ENCODE measurements at regions not wholly inside any gene's neighbourhood (a gene's known extent, or its start where the extent isn't known, plus 50 kb on each side); places are given as distances from the start of the nearest gene placed in this dataset.

DNA sequence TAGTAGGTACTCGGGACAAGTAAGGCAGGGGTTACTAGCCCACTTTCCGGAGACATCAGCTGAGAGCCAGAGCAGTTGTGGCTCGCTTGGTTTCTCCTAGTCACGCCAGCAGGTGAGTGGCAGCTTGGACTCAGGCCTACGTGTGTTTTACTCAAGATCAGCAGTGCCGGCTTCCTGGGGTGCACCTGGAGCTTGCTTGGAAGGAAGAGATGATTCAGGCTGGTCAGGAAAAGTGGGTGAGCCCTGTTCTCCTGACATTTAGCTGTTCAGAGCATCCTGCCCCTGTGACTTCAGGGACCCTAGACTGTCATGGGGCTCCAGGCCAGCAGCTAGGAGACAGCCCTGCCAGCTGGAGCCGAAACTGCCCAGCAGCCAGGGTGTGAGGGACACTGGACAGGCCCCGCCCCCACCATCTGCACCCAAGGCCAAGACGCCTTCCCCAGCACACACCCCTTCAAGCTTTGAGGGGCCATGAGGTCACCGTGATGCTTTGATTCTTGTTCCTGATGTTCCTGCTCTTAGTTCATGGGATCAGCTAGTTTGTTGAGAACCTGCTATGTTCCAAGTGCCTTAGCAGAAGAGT is 238.0 kb upstream of the CIBAR2 start:
- Mint-ChIP-seq H3K27me3 (ENCODE audit: low read depth) (peaks cover 3% of the 10 kb centered on the region), H3K36me3 (ENCODE audit: low read depth) (no peaks in the 10 kb centered on the region), H3K9me3 (ENCODE audit: low read depth) (peaks cover 3% of the 10 kb centered on the region), H3K4me1 (ENCODE audit: low read depth) (peaks cover 35% of the 10 kb centered on the region), H3K4me3 (ENCODE audit: unreplicated experiment) (no peak overlapping the region), H3K27ac (ENCODE audit: unreplicated experiment) (no peak overlapping the region)
- TF ChIP-seq, protein P1, sequence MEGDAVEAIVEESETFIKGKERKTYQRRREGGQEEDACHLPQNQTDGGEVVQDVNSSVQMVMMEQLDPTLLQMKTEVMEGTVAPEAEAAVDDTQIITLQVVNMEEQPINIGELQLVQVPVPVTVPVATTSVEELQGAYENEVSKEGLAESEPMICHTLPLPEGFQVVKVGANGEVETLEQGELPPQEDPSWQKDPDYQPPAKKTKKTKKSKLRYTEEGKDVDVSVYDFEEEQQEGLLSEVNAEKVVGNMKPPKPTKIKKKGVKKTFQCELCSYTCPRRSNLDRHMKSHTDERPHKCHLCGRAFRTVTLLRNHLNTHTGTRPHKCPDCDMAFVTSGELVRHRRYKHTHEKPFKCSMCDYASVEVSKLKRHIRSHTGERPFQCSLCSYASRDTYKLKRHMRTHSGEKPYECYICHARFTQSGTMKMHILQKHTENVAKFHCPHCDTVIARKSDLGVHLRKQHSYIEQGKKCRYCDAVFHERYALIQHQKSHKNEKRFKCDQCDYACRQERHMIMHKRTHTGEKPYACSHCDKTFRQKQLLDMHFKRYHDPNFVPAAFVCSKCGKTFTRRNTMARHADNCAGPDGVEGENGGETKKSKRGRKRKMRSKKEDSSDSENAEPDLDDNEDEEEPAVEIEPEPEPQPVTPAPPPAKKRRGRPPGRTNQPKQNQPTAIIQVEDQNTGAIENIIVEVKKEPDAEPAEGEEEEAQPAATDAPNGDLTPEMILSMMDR (IDR thresholded peaks at IDR 0.05) = no peak
- DNase-seq (ENCODE audit: low spot score) = no peak

DNA sequence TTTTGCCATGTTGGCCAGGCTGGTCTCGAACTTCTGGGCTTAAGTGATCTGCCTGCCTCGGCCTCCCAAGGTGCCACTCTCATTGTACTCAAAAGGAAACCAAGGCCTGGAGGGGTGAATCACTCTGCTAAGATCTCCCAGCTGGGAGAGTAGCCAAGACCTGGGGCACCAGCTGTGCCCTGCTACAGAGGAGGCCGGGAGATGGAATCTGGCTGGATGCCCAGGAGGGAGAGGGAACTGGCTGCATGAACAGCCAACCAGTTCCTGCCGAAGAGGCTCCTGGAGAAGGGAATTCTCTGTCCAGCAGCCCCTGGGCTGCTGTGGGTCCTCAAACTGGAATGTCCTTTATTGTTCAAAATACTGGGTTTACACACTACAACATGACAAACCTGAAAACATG is 238.7 kb upstream of the CIBAR2 start:
- no peak for DNase-seq (ENCODE audit: low spot score)
- H3K27ac Mint-ChIP-seq (ENCODE audit: unreplicated experiment) = peak overlapping the region; percentile 23
- no peaks in the 10 kb centered on the region for H3K36me3 Mint-ChIP-seq (ENCODE audit: low read depth)
- peaks cover 35% of the 10 kb centered on the region for H3K4me1 Mint-ChIP-seq (ENCODE audit: low read depth)
- TF ChIP-seq, protein P1 (IDR thresholded peaks at IDR 0.05) = no peak
- H3K27me3 Mint-ChIP-seq (ENCODE audit: low read depth) = no peaks in the 10 kb centered on the region
- H3K4me3 Mint-ChIP-seq (ENCODE audit: unreplicated experiment) = no peak overlapping the region
- H3K9me3 Mint-ChIP-seq (ENCODE audit: low read depth) = no peaks in the 10 kb centered on the region

DNA sequence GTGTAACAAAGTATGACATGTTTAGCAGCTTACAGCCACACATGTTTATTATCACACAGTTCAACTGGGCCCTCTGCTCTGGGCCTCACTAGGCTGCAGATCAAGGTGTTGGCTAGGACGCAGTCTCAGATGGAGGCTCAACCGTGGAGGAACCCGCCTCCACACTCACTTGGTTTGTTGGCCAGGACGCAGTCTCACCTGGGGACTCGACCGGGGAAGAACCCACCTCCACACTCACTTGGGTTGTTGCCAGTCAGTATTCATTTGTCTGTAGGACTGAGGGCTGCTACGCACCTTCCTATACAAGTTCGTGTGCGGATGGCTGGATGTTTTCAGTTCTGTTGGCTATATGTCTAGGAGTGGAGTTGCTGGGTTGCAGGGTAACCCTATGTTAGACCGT is 240.7 kb upstream of the CIBAR2 start:
- H3K4me1 Mint-ChIP-seq (ENCODE audit: low read depth) = peaks cover 35% of the 10 kb centered on the region
- no peaks in the 10 kb centered on the region for H3K9me3 Mint-ChIP-seq (ENCODE audit: low read depth)
- H3K27ac Mint-ChIP-seq (ENCODE audit: unreplicated experiment) = no peak overlapping the region
- no peak overlapping the region for H3K4me3 Mint-ChIP-seq (ENCODE audit: unreplicated experiment)
- H3K27me3 Mint-ChIP-seq (ENCODE audit: low read depth) = no peaks in the 10 kb centered on the region
- TF ChIP-seq, protein P1 (IDR thresholded peaks at IDR 0.05) = no peak
- no peaks in the 10 kb centered on the region for H3K36me3 Mint-ChIP-seq (ENCODE audit: low read depth)
- DNase-seq (ENCODE audit: low spot score) = no peak

DNA sequence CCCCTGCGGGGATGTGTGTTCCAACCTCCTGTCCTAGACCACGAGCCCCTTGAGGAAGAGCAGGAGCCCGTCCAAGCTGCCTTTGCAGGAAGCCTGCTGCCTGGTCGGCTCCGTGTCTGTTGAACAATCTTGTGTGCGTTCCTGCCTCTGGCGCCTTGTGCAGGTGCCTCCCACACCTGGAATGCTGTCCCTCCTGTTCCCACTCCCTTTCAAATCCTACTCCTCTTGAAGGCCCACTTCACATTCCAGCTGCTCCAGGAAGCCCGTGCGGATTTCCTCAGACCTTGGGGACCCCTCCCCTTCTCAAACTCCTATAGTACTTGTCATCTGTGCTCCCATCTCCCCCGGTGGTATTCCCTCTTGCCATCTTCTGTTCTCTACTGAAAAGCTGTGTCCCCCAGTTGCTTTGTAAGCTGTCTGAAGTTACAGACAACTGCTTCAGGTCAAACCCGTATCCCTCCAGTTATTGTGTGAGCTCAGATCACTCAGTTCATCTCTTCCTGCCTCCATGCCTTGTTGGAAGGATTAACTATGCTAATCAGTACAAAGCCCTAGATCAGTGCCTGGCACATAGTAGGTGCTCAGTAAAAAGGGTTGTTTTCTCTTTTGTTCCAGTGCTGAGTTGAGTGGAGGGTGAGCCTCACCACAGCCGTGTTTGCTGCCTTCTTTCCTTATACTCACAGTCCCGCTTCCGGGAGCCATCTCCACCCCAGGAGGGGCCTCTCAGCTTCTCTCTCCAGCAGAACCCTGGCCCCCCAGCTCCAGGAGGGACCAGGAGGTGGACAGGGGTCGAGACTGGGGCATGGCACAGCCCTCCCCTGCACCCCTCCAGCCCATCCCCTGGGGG is 241.8 kb upstream of the CIBAR2 start:
- no peak overlapping the region for H3K4me3 Mint-ChIP-seq (ENCODE audit: unreplicated experiment)
- H3K4me1 Mint-ChIP-seq (ENCODE audit: low read depth) = peaks cover 35% of the 10 kb centered on the region
- TF ChIP-seq, protein P1 (IDR thresholded peaks at IDR 0.05) = no peak
- no peak for DNase-seq (ENCODE audit: low spot score)
- no peaks in the 10 kb centered on the region for H3K9me3 Mint-ChIP-seq (ENCODE audit: low read depth)
- no peaks in the 10 kb centered on the region for H3K27me3 Mint-ChIP-seq (ENCODE audit: low read depth)
- no peak overlapping the region for H3K27ac Mint-ChIP-seq (ENCODE audit: unreplicated experiment)
- no peaks in the 10 kb centered on the region for H3K36me3 Mint-ChIP-seq (ENCODE audit: low read depth)

DNA sequence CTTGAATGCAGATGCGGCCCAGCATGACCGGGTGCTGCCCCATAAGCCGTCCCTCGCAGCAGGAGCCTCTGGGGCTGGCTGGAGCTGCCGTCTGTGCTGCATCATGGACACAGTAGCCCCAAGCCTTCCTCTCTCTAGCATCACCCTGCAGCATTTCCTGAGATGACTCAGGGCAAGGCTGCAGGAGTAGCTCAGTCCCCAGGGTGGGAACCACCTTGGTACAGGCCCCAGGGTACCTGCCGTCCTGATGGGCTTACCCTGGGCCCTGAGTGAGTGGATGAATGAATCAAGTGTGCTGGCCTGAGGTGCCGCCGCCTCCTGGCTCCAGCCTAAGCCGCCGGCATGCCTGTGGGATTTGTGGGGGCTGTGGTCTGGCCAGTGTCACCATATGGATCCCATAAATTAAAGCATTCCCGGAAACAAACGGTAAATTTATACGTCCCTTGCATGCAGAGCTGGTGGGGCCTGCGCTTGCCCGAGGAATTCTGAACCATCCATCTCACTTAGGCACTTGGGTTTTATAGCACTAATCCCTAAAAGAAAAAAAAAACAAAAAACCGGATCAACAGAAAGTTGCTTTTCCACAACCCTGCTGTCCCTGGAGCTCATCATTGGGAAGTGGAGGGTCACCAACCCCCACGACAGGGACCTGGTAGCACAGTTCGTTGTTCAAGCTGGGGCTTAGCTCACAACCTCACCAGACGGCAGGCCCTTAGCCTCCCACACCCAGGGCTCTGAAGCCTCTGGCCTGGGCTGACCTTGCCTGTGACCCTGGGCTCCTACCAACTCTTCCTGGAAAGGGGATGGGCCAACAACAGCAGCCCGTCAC is 242.6 kb upstream of the CIBAR2 start:
- TF ChIP-seq, protein P1 (IDR thresholded peaks at IDR 0.05) = no peak
- H3K36me3 Mint-ChIP-seq (ENCODE audit: low read depth) = no peaks in the 10 kb centered on the region

More for the DNA sequence above, 242.6 kb upstream of the CIBAR2 start:
- Mint-ChIP-seq H3K27ac (ENCODE audit: unreplicated experiment) (no peak overlapping the region), H3K27me3 (ENCODE audit: low read depth) (no peaks in the 10 kb centered on the region), H3K9me3 (ENCODE audit: low read depth) (no peaks in the 10 kb centered on the region), H3K4me1 (ENCODE audit: low read depth) (peaks cover 32% of the 10 kb centered on the region), H3K4me3 (ENCODE audit: unreplicated experiment) (no peak overlapping the region)
- DNase-seq (ENCODE audit: low spot score) = no peak

Measured in chondrocyte (in vitro differentiated cells).